Panc1 (cell line): ENCODE measurements at regions not wholly inside any gene's neighbourhood (a gene's known extent, or its start where the extent isn't known, plus 50 kb on each side); places are given as distances from the start of the nearest gene placed in this dataset.

Experiments
- ATAC-seq: fragments of 200-7000 bp; cut with Tn5 transposase; 2 replicates; pipeline ENCODE4 v1.9.1; 2020; ENCODE audit warnings: mild to moderate bottlenecking, moderate library complexity
- BruUV-seq: library from RNA; stranded (reverse); fragments of 400-500 nt; replicated peaks from 2 replicates; lab custom pipeline; 2021; lab: Mats Ljungman, UMichigan
- CTCF ChIA-PET: fragments of 300-600 bp; sonication (Branson Sonifier 250); formaldehyde crosslinking; loops from one replicate; lab custom pipeline; 2022; ENCODE audit warnings: antibody characterized with exemption; lab: Charles Lee
- POLR2A ChIA-PET: fragments of 300-600 bp; sonication (Branson Sonifier 250); formaldehyde crosslinking; loops from one replicate; lab custom pipeline; 2022; ENCODE audit warnings: antibody characterized with exemption; lab: Charles Lee
- DNase-seq: peaks from one replicate; pipeline ENCODE4 v3.0.0-alpha.2; 2010; ENCODE audit warnings: low read depth, low spot score
- H3K27ac ChIP-seq: 2 replicates; pipeline ENCODE4 v1.5.1; 2011; ENCODE audit warnings: mild to moderate bottlenecking, low read length, inconsistent platforms
- H3K27me3 ChIP-seq: fragments of 200-500 bp; sonication (Bioruptor generic); 2 replicates; pipeline ENCODE4 v1.6.0; 2014; ENCODE audit warnings: low read length, inconsistent platforms; ENCODE audit not compliant: control insufficient read depth, insufficient read depth
- H3K36me3 ChIP-seq: fragments of 200-500 bp; sonication (Bioruptor generic); 2 replicates; pipeline ENCODE4 v1.5.1; 2014; ENCODE audit warnings: inconsistent platforms, mild to moderate bottlenecking, low read length, moderate library complexity; ENCODE audit not compliant: control insufficient read depth, insufficient read depth
- H3K4me1 ChIP-seq: 2 replicates; pipeline ENCODE4 v1.5.1; 2011; ENCODE audit warnings: inconsistent platforms, mild to moderate bottlenecking, low read length, moderate library complexity; ENCODE audit not compliant: control insufficient read depth, insufficient read depth
- H3K4me3 ChIP-seq, 2 experiments: 2 replicates each; pipeline ENCODE4 v1.5.1; 2011 to 2012; ENCODE audit warnings: low read depth in 2 of 2, low read length in 2 of 2, mild to moderate bottlenecking in 2 of 2, inconsistent platforms in 1 of 2, moderate library complexity in 1 of 2
- H3K9me3 ChIP-seq: fragments of 200-500 bp; sonication (Bioruptor generic); 2 replicates; pipeline ENCODE4 v1.5.1; 2014; ENCODE audit warnings: low read depth, mild to moderate bottlenecking, inconsistent platforms, low read length, moderate library complexity; ENCODE audit not compliant: control insufficient read depth, insufficient read depth
- POLR2AphosphoS5 ChIP-seq: IDR thresholded peaks from 2 replicates; pipeline ENCODE4 v1.6.1; 2012; ENCODE audit warnings: mild to moderate bottlenecking, low read depth, low read length, moderate library complexity
- SIN3A ChIP-seq: IDR thresholded peaks from 2 replicates; pipeline ENCODE4 v1.6.1; 2012; ENCODE audit warnings: low read depth, mild to moderate bottlenecking, low read length, moderate library complexity, borderline replicate concordance; ENCODE audit not compliant: insufficient read depth
- TCF7L2 ChIP-seq: IDR thresholded peaks from 2 replicates; pipeline ENCODE4 v1.6.1; 2011; ENCODE audit warnings: mild to moderate bottlenecking, low read depth, low read length, inconsistent platforms
- in situ Hi-C: cut with HindIII; loops from 2 replicates; pipeline ENCODE4 v1.10.0; 2016; ENCODE audit warnings: low sequenced_read_pairs, low pct_unique_long_range_greater_than_20kb
- intact Hi-C: fragments of 100-400 bp; cut with micrococcal nuclease; formaldehyde crosslinking; loops from one replicate; pipeline ENCODE4 v1.10.0; 2022; ENCODE audit not compliant: unreplicated experiment
- TF ChIP-seq, protein P1 (sequence below): fragments of 450-650 bp; IDR thresholded peaks from 2 replicates; pipeline ENCODE4 v1.5.1; 2017; ENCODE audit warnings: mild to moderate bottlenecking
- TF ChIP-seq, protein P2 (sequence below), 2 experiments: IDR thresholded peaks; 2 replicates each; pipeline ENCODE4 v1.6.1; 2011 to 2012; ENCODE audit warnings: low read depth in 2 of 2, control low read depth in 1 of 2, low read length in 1 of 2, mild to moderate bottlenecking in 1 of 2, moderate library complexity in 1 of 2; ENCODE audit not compliant: insufficient read depth in 1 of 2

DNA sequence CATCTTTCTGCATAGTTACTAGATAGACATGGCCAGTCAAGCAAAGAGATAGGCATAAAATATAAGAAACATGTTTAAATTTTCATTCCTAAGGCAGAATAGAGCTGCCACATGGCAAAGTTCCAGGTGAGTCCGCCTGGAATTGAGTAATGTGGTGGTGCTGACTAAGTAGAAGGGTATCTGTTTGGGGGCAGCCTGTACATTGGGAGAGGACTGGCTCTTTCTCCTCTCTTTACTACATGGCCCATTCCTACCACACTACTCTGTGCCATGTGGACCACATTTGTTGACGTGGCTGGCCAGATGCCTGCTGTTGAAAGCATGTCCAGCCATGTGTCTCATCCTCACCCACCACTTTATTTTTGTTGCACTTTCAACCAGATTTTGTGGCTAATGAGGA lies 354.0 kb downstream of the ETNK1 start:
- in situ Hi-C loops, result no loop called here

DNA sequence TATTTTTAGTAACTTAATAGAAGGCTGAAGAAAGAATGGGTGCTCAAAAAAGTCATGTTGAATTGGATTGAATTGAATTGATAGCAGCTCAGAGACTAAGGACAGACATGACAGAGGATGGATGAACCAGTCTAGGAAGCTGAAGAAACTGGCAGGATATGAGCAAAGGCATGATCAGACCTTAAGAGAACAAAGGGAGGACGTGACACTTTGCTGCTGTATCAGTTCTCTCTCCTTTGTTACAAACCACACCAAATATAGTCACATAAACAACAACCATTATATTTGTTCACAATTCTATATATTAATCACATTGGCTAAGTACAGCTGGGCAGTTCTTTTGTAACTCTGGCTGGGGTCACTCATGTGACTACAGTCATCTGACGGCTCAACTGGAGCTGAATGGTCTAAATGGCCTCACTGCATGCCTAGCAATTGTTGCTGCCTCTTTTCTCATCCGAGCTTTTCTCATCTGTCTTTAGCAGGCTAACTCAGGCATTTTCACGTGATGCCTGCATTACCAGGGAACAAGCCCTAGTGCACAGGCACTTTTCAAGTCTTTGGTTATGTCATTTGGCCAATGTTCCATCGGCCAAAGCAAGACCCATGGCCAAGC lies 355.0 kb downstream of the ETNK1 start:
- DNase-seq, result no peak

More for the DNA sequence above, 354.0 kb downstream of the ETNK1 start:
- BruUV-seq, result no TSS peak
- TF ChIP-seq POLR2AphosphoS5, result no peak
- no peak for TF ChIP-seq TCF7L2
- no peak for TF ChIP-seq SIN3A
- TF ChIP-seq, protein P1, sequence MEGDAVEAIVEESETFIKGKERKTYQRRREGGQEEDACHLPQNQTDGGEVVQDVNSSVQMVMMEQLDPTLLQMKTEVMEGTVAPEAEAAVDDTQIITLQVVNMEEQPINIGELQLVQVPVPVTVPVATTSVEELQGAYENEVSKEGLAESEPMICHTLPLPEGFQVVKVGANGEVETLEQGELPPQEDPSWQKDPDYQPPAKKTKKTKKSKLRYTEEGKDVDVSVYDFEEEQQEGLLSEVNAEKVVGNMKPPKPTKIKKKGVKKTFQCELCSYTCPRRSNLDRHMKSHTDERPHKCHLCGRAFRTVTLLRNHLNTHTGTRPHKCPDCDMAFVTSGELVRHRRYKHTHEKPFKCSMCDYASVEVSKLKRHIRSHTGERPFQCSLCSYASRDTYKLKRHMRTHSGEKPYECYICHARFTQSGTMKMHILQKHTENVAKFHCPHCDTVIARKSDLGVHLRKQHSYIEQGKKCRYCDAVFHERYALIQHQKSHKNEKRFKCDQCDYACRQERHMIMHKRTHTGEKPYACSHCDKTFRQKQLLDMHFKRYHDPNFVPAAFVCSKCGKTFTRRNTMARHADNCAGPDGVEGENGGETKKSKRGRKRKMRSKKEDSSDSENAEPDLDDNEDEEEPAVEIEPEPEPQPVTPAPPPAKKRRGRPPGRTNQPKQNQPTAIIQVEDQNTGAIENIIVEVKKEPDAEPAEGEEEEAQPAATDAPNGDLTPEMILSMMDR, result no peak
- TF ChIP-seq, protein P2, sequence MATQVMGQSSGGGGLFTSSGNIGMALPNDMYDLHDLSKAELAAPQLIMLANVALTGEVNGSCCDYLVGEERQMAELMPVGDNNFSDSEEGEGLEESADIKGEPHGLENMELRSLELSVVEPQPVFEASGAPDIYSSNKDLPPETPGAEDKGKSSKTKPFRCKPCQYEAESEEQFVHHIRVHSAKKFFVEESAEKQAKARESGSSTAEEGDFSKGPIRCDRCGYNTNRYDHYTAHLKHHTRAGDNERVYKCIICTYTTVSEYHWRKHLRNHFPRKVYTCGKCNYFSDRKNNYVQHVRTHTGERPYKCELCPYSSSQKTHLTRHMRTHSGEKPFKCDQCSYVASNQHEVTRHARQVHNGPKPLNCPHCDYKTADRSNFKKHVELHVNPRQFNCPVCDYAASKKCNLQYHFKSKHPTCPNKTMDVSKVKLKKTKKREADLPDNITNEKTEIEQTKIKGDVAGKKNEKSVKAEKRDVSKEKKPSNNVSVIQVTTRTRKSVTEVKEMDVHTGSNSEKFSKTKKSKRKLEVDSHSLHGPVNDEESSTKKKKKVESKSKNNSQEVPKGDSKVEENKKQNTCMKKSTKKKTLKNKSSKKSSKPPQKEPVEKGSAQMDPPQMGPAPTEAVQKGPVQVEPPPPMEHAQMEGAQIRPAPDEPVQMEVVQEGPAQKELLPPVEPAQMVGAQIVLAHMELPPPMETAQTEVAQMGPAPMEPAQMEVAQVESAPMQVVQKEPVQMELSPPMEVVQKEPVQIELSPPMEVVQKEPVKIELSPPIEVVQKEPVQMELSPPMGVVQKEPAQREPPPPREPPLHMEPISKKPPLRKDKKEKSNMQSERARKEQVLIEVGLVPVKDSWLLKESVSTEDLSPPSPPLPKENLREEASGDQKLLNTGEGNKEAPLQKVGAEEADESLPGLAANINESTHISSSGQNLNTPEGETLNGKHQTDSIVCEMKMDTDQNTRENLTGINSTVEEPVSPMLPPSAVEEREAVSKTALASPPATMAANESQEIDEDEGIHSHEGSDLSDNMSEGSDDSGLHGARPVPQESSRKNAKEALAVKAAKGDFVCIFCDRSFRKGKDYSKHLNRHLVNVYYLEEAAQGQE (IDR thresholded peaks at IDR 0.05; ENCODE audit: insufficient read depth in 1 of 2, low read depth in 2 of 2, low read length in 1 of 2), result no peak
- intact Hi-C loops, result no loop called here
- DNase-seq (no peak), ATAC-seq (no peak)
- Histone ChIP-seq H3K4me3 (no peak overlapping the region), H3K27me3 (no peaks in the 10 kb centered on the region), H3K4me1 (no peaks in the 10 kb centered on the region), H3K27ac (no peak overlapping the region), H3K9me3 (no peaks in the 10 kb centered on the region), H3K36me3 (no peaks in the 10 kb centered on the region)
- ChIA-PET POLR2A (no interaction called here), CTCF (no interaction called here)

More for the DNA sequence above, 355.0 kb downstream of the ETNK1 start:
- H3K36me3 ChIP-seq, result no peaks in the 10 kb centered on the region
- no peak overlapping the region for H3K27ac ChIP-seq
- in situ Hi-C loops, result no loop called here
- intact Hi-C loops, result no loop called here
- TF ChIP-seq TCF7L2, result no peak
- TF ChIP-seq, protein P2 (IDR thresholded peaks at IDR 0.05; ENCODE audit: insufficient read depth in 1 of 2, low read depth in 2 of 2, low read length in 1 of 2), result no peak
- no peak for TF ChIP-seq SIN3A
- no peak for TF ChIP-seq POLR2AphosphoS5
- TF ChIP-seq, protein P1, result no peak
- no peaks in the 10 kb centered on the region for H3K27me3 ChIP-seq
- no peak overlapping the region for H3K4me3 ChIP-seq
- POLR2A ChIA-PET, result no interaction called here
- no TSS peak for BruUV-seq
- H3K9me3 ChIP-seq, result no peaks in the 10 kb centered on the region
- CTCF ChIA-PET, result no interaction called here
- no peaks in the 10 kb centered on the region for H3K4me1 ChIP-seq
- no peak for ATAC-seq
